Naive thymus-derived CD4-positive, alpha-beta T cell (primary cell): ENCODE measurements at regions not wholly inside any gene's neighbourhood (a gene's known extent, or its start where the extent isn't known, plus 50 kb on each side); places are given as distances from the start of the nearest gene placed in this dataset.

ENCODE experiments used
- ATAC-seq: fragments of 150-1000 bp; cut with Tn5 transposase; 2 replicates; pipeline ENCODE4 v1.10.0; 2021; ENCODE audit warnings: mild to moderate bottlenecking, moderate library complexity
- CTCF ChIA-PET: fragments of 350-600 bp; sonication (Branson Sonifier 250); formaldehyde crosslinking; loops from one replicate; lab custom pipeline; 2021; ENCODE audit warnings: antibody characterized with exemption; lab: Charles Lee
- POLR2A ChIA-PET: fragments of 350-600 bp; sonication (Branson Sonifier 250); formaldehyde crosslinking; loops from one replicate; lab custom pipeline; 2021; ENCODE audit warnings: antibody characterized with exemption, inconsistent platforms; lab: Charles Lee
- DNase-seq, 9 donors: peaks; one replicate each; pipeline versions ENCODE4 v3.0.0 to v3.0.0-alpha.2; 2020 to 2022; ENCODE audit warnings: mixed read lengths in 1 of 9
- H3K27ac ChIP-seq: one replicate; pipeline ENCODE4 v1.7.0; 2013; ENCODE audit warnings: mild to moderate bottlenecking, low read depth, low read length, moderate library complexity
- H3K27me3 ChIP-seq, 2 donors: one replicate each; pipeline ENCODE4 v1.7.0; 2013; ENCODE audit warnings: low read length in 2 of 2, mild to moderate bottlenecking in 2 of 2, moderate library complexity in 2 of 2; ENCODE audit not compliant: control insufficient read depth in 2 of 2, insufficient read depth in 2 of 2
- H3K36me3 ChIP-seq, 3 experiments: 1 replicate in 2 of 3; 2 replicates in 1 of 3; pipeline ENCODE4 v1.7.0; 2013; ENCODE audit warnings: low read length in 3 of 3, mild to moderate bottlenecking in 3 of 3, moderate library complexity in 1 of 3; ENCODE audit not compliant: insufficient read depth in 3 of 3, control insufficient read depth in 2 of 3
- H3K4me1 ChIP-seq, 2 donors: one replicate each; pipeline ENCODE4 v1.7.0; 2013; ENCODE audit warnings: low read length in 2 of 2, mild to moderate bottlenecking in 2 of 2, moderate library complexity in 1 of 2; ENCODE audit not compliant: control insufficient read depth in 2 of 2, insufficient read depth in 2 of 2
- H3K4me3 ChIP-seq: 2 replicates; pipeline ENCODE4 v1.7.0; 2013; ENCODE audit warnings: mild to moderate bottlenecking, low read length
- H3K9me3 ChIP-seq, 3 experiments: 1 replicate in 2 of 3; 2 replicates in 1 of 3; pipeline ENCODE4 v1.7.0; 2013; ENCODE audit warnings: low read length in 3 of 3; ENCODE audit not compliant: control insufficient read depth in 2 of 3
- H3K27ac Mint-ChIP-seq, 9 donors: one replicate each; pipeline ENCODE4 v1.8.0; 2020 to 2022; ENCODE audit warnings: mixed read lengths in 9 of 9, mild to moderate bottlenecking in 8 of 9, moderate library complexity in 5 of 9, inconsistent platforms in 2 of 9
- H3K27me3 Mint-ChIP-seq, 5 donors: one replicate each; pipeline ENCODE4 v1.8.0; 2021 to 2022; ENCODE audit warnings: mixed read lengths in 5 of 5, mild to moderate bottlenecking in 1 of 5
- H3K36me3 Mint-ChIP-seq, 5 donors: one replicate each; pipeline ENCODE4 v1.8.0; 2020 to 2022; ENCODE audit warnings: mixed read lengths in 5 of 5, mild to moderate bottlenecking in 3 of 5, inconsistent platforms in 1 of 5
- H3K4me1 Mint-ChIP-seq, 7 donors: one replicate each; pipeline ENCODE4 v1.8.0; 2020 to 2022; ENCODE audit warnings: mixed read lengths in 7 of 7, mild to moderate bottlenecking in 3 of 7, inconsistent platforms in 1 of 7
- H3K4me3 Mint-ChIP-seq, 10 donors: one replicate each; pipeline ENCODE4 v1.8.0; 2020 to 2022; ENCODE audit warnings: mild to moderate bottlenecking in 10 of 10, mixed read lengths in 10 of 10, moderate library complexity in 6 of 10, inconsistent platforms in 2 of 10
- H3K9me3 Mint-ChIP-seq, 11 donors: one replicate each; pipeline ENCODE4 v1.8.0; 2020 to 2022; ENCODE audit warnings: mixed read lengths in 11 of 11, mild to moderate bottlenecking in 4 of 11, inconsistent platforms in 1 of 11, moderate library complexity in 1 of 11
- intact Hi-C, 2 donors: fragments of 100-400 bp; cut with micrococcal nuclease; formaldehyde crosslinking; loops; one replicate each; pipeline ENCODE4 v1.15.1; 2023

- Histone ChIP-seq H3K4me1 (no peaks in the 10 kb centered on the region), H3K27me3 (no peaks in the 10 kb centered on the region), H3K36me3 (no peaks in the 10 kb centered on the region), H3K4me3 (no peak overlapping the region), H3K9me3 (peaks cover 0 to 9% (median 5%) of the 10 kb centered on the region in 3 experiments), H3K27ac (no peak overlapping the region)
- ChIA-PET POLR2A (no interaction called here), CTCF (interaction anchor here (0.6 kb wide), 3 partner anchors 33 to 946 kb away, joined by 3 to 4 read pairs (median 3); no protein-coding TSS in a partner anchor)
- ATAC-seq: no peak
- DNase-seq: no peak
- Mint-ChIP-seq H3K27ac (no peak overlapping the region), H3K9me3 (peaks cover 4 to 26% (median 14%) of the 10 kb centered on the region in 11 donors), H3K36me3 (peaks cover 0 to 8% (median 6%) of the 10 kb centered on the region in 5 donors), H3K27me3 (peaks cover 6 to 19% (median 9%) of the 10 kb centered on the region in 5 donors), H3K4me3 (no peak overlapping the region), H3K4me1 (no peaks in the 10 kb centered on the region)
- intact Hi-C loops: no loop called here
These were observed 232.1 kb downstream of the DUSP10 start for GRCh38 chr1:221509575-221510355.

- CTCF ChIA-PET: interaction anchor here (0.6 kb wide), 2 partner anchors 31 to 79 kb away, joined by 3 to 4 read pairs; no protein-coding TSS in a partner anchor
- H3K27me3 Mint-ChIP-seq: peaks cover 0 to 19% (median 0%) of the 10 kb centered on the region in 5 donors
- Histone ChIP-seq H3K27me3 (no peaks in the 10 kb centered on the region), H3K36me3 (no peaks in the 10 kb centered on the region), H3K4me1 (no peaks in the 10 kb centered on the region), H3K9me3 (no peaks in the 10 kb centered on the region), H3K27ac (no peak overlapping the region), H3K4me3 (no peak overlapping the region)
- no peak overlapping the region for H3K27ac Mint-ChIP-seq
- intact Hi-C loops: no loop called here
- no peaks in the 10 kb centered on the region for H3K36me3 Mint-ChIP-seq
- no peak overlapping the region for H3K4me3 Mint-ChIP-seq
- peaks cover 0 to 14% (median 6%) of the 10 kb centered on the region in 11 donors for H3K9me3 Mint-ChIP-seq
- H3K4me1 Mint-ChIP-seq: no peaks in the 10 kb centered on the region
- DNase-seq (no peak), ATAC-seq (no peak)
- POLR2A ChIA-PET: no interaction called here
These were observed 230.9 kb downstream of the DUSP10 start for GRCh38 chr1:221510793-221511503.

GRCh38 chr1:221511797-221512196, 230.1 kb downstream of the DUSP10 start:
- Mint-ChIP-seq H3K27ac (no peak overlapping the region), H3K36me3 (no peaks in the 10 kb centered on the region), H3K27me3 (peaks cover 0 to 21% (median 0%) of the 10 kb centered on the region in 5 donors), H3K4me1 (no peaks in the 10 kb centered on the region), H3K4me3 (no peak overlapping the region), H3K9me3 (peaks cover 0 to 6% (median 0%) of the 10 kb centered on the region in 11 donors)
- Histone ChIP-seq H3K9me3 (no peaks in the 10 kb centered on the region), H3K27me3 (no peaks in the 10 kb centered on the region), H3K27ac (no peak overlapping the region), H3K4me1 (no peaks in the 10 kb centered on the region), H3K36me3 (no peaks in the 10 kb centered on the region), H3K4me3 (no peak overlapping the region)
- POLR2A ChIA-PET: no interaction called here
- ATAC-seq: no peak
- CTCF ChIA-PET: interaction anchor here (0.6 kb wide), 1 partner anchor 46 kb away, joined by 3 read pairs; no protein-coding TSS in a partner anchor
- DNase-seq: no peak
- intact Hi-C loops: no loop called here

- no peak overlapping the region for H3K4me3 Mint-ChIP-seq
- H3K27ac Mint-ChIP-seq: no peak overlapping the region
- intact Hi-C loops: no loop called here
- no peaks in the 10 kb centered on the region for H3K36me3 ChIP-seq
- no peak overlapping the region for H3K27ac ChIP-seq
- H3K9me3 Mint-ChIP-seq: no peaks in the 10 kb centered on the region
- H3K4me1 Mint-ChIP-seq: no peaks in the 10 kb centered on the region
- H3K36me3 Mint-ChIP-seq: no peaks in the 10 kb centered on the region
- no peak overlapping the region for H3K4me3 ChIP-seq
- no peak for DNase-seq
- POLR2A ChIA-PET: no interaction called here
- H3K27me3 Mint-ChIP-seq: peaks cover 0 to 17% (median 0%) of the 10 kb centered on the region in 5 donors
- H3K4me1 ChIP-seq: no peaks in the 10 kb centered on the region
- CTCF ChIA-PET: no interaction called here
- ATAC-seq: no peak
- H3K27me3 ChIP-seq: no peaks in the 10 kb centered on the region
- no peaks in the 10 kb centered on the region for H3K9me3 ChIP-seq
These were observed 227.1 kb downstream of the DUSP10 start for GRCh38 chr1:221514806-221515205.

GRCh38 chr1:221515496-221515895, 226.4 kb downstream of the DUSP10 start:
- H3K27me3 Mint-ChIP-seq: peaks cover 0 to 15% (median 0%) of the 10 kb centered on the region in 5 donors
- no peak overlapping the region for H3K4me3 Mint-ChIP-seq
- ChIA-PET POLR2A (no interaction called here), CTCF (no interaction called here)
- Histone ChIP-seq H3K36me3 (no peaks in the 10 kb centered on the region), H3K4me3 (no peak overlapping the region), H3K9me3 (no peaks in the 10 kb centered on the region), H3K27me3 (no peaks in the 10 kb centered on the region), H3K4me1 (no peaks in the 10 kb centered on the region), H3K27ac (no peak overlapping the region)
- H3K4me1 Mint-ChIP-seq: no peaks in the 10 kb centered on the region
- intact Hi-C loops: no loop called here
- no peak overlapping the region for H3K27ac Mint-ChIP-seq
- ATAC-seq: no peak
- peaks cover 0 to 1% (median 0%) of the 10 kb centered on the region in 11 donors for H3K9me3 Mint-ChIP-seq
- DNase-seq: no peak
- H3K36me3 Mint-ChIP-seq: no peaks in the 10 kb centered on the region

- Histone ChIP-seq H3K4me3 (no peak overlapping the region), H3K9me3 (no peaks in the 10 kb centered on the region), H3K4me1 (no peaks in the 10 kb centered on the region), H3K27ac (no peak overlapping the region), H3K36me3 (no peaks in the 10 kb centered on the region), H3K27me3 (no peaks in the 10 kb centered on the region)
- no peak overlapping the region for H3K4me3 Mint-ChIP-seq
- peaks cover 0 to 7% (median 0%) of the 10 kb centered on the region in 5 donors for H3K27me3 Mint-ChIP-seq
- peaks cover 0 to 1% (median 0%) of the 10 kb centered on the region in 11 donors for H3K9me3 Mint-ChIP-seq
- no peaks in the 10 kb centered on the region for H3K36me3 Mint-ChIP-seq
- H3K4me1 Mint-ChIP-seq: peaks cover 0 to 6% (median 0%) of the 10 kb centered on the region in 7 donors
- CTCF ChIA-PET: no interaction called here
- no peak for DNase-seq
- ATAC-seq: no peak
- H3K27ac Mint-ChIP-seq: no peak overlapping the region
- POLR2A ChIA-PET: no interaction called here
- intact Hi-C loops: no loop called here
These were observed 223.9 kb downstream of the DUSP10 start for GRCh38 chr1:221517961-221518360.
